GM21737 (cell line): ENCODE measurements at regions not wholly inside any gene's neighbourhood (a gene's known extent, or its start where the extent isn't known, plus 50 kb on each side); places are given as distances from the start of the nearest gene placed in this dataset.

Experiments used
- ATAC-seq: cut with Tn5 transposase; IDR thresholded peaks from one replicate; pipeline ENCODE4 v1.9.1; 2021; ENCODE audit warnings: mild to moderate bottlenecking, moderate library complexity; ENCODE audit not compliant: unreplicated experiment

GRCh38 chr5:159420940-159421339 is 90.7 kb upstream of the IL12B start:
- no peak for ATAC-seq

GRCh38 chr5:159422361-159422760 is 92.1 kb upstream of the IL12B start:
- ATAC-seq: no peak

GRCh38 chr5:159422910-159423309 is 92.6 kb upstream of the IL12B start:
- ATAC-seq: no peak

- no peak for ATAC-seq
Measured at GRCh38 chr5:159424123-159424522, 93.8 kb upstream of the IL12B start.

DNA sequence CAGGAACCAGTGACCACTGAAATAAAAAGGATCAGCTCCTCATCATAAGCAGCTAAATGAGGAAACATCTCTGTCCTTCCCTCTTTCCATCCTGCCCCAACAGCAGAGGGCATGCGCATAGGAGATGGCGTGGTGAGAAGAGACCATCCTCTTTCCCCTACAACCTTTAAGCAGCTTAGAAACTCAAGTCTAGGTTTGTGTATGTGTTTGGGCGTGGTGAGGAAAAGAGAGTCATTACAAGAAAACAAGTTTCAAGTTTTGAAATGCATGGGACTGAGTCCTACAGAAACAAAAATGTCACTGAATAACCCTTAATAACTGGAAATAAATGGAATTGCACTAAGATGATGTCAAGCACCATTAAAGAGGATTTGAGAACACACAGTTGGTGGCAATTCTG is 96.4 kb upstream of the IL12B start:
- no peak for ATAC-seq

- ATAC-seq: peak; percentile 76
Measured at GRCh38 chr5:159427180-159428012, 97.1 kb upstream of the IL12B start.

GRCh38 chr5:159430361-159431012 is 100.2 kb upstream of the IL12B start:
- no peak for ATAC-seq

DNA sequence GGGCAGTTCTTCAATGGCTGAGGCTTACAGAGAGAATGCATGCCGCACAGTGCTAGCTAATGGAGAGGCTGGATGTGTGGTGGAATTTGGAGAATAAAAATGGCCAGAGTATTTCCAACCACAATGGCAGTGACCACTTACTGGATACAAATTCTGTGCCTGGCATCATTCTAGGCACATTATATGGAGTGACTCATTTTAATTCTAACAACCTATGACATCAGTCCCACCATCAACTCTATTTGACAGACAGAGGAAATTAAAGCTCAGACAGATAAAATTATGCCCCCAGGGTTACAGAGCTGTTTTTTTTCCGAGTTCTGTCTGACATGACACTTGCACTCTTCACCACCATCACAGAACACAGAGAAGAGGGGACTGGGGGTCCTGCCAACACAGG is 105.6 kb upstream of the IL12B start:
- ATAC-seq: no peak

DNA sequence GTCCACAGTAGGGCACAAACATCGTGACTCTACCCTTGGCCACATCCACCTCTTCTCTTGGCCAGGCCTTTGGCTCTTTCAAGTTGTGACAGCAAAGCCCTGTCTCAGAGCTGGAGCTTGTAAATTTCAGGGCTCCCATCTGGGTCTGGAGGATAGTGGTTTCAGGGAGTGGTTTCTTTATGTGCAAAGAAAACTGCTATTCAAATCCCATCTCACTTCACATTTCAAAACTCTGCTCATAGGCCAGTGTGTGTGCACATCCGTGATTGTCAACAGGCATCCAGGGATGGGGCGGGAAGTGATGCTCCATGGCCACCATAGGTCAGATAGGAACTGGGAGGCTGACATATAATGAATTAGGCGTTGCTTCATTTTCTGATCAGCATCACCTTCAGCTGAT is 107.8 kb upstream of the IL12B start:
- ATAC-seq: no peak

DNA sequence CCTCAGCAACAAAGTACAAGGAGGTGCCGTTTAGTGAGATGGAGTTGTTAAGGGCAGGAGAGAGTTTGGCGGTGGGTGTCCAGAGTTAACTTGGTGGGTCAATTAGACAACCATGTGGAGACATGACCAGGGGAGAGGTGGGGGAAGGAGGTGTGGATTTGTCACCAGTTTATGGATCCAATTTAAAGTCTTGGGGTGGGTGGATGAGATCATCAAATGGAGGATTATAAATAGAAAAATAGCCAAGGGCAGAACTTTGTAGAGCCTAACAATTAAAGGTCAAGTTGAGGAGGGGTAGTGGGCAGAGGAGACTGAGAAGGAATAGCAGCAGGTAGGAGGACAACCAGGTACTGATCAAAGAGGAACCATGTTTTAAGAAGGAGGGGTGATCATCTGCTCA is 108.7 kb upstream of the IL12B start:
- no peak for ATAC-seq

GRCh38 chr5:159440235-159440634 is 109.9 kb upstream of the IL12B start:
- ATAC-seq: no peak

DNA sequence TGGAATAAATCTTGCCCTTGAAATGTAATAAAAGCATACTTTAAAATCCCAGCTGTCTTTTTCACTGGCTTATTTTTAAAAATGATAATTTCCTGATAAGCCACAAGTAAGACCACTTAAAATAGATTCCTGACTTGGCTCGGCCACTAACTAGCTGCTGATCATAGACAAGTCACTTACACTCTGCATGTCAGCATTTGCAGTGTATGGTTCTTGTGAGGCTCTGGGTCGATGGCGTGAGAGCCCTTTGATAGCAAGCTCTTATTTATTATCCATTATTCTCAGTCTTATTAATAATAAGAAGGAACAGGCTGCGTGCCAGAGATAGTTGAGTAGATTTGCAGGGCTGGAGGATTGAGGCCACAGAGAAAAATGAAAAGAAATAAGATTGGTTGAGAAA is 110.7 kb upstream of the IL12B start:
- no peak for ATAC-seq

GRCh38 chr5:159441441-159441840 is 111.2 kb upstream of the IL12B start:
- ATAC-seq: no peak

DNA sequence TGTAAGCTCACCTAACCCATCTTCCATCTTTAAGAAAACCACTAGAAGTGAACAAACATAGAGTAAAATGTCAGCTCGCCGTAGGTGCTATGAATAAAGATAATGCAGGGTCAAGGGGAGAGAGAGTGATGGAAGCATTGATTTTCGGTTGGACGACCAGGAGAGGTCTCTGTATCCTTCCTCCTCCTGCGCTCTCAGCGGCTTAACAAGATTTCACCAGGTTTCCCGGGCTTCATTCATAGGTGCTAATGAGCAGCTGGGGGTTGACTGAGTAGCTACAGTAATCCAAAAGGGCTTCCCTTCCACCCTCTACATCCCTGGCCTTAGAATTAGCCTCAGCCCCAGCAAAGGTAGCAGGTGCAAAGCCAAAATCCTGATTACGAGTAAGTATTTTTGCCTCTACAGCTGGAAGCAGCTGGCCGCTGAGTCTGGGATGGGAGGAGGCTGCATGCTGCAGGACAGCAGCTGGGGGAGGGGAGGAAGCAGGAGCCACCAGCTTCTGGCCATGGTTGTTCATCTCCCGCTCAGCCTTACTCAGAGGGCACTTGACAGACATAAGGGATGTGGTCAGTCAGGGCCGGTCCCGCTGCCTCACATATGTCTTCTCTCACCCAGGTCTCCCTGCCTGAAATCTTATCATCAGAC is 112.0 kb upstream of the IL12B start:
- no peak for ATAC-seq

DNA sequence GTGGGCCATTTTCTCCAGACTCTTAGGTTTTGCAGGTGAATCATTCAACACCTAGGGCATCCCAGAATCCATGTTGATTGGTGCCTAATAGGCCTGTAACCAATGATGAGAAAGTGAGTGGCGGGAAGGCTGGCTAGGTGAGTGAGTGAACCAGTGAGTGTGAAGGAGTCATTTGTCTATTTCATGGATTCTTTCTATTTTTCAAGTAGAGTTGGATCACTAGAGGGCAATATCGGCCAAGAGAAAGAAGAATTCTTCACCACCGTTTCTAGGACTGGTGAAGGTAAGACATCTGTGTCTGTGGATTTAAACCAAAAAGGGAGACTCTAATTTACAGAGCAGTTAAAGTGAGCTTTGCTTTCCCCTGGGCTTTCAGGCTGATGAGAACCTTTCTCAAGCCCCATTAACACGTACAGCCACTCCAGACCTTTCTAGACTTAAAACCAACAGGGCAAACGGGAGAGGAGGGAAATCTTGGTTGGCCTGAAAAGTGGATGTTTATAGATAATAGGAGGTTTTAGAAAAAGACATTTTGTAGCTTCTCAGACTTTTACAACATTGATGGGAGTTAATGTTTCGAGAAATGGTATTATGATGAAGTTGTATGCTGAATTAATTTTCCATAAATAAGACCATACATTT is 114.3 kb upstream of the IL12B start:
- ATAC-seq: no peak

GRCh38 chr5:159447116-159447515 is 116.8 kb upstream of the IL12B start:
- ATAC-seq: no peak

- ATAC-seq: no peak
Measured at GRCh38 chr5:159448841-159449407, 118.6 kb upstream of the IL12B start.

DNA sequence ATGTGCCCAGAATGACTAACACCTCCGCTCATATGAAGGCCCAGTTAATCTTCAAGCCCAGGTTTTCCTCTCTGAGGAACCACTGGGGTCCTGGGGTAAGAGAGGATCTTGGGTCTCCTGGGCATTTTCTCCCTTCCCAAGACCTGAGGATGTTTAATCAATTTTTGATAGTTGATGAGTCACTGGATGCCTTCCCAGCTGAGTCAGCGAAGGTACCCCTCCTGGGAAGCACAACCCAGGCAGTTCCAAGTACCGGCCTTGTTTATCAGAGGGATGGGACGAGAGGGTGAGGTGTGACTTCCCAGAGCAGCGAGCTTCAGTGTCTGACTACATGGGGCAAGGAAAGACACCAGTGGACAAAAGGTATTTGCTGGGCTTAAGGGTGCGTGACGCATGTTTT is 119.6 kb upstream of the IL12B start:
- no peak for ATAC-seq

DNA sequence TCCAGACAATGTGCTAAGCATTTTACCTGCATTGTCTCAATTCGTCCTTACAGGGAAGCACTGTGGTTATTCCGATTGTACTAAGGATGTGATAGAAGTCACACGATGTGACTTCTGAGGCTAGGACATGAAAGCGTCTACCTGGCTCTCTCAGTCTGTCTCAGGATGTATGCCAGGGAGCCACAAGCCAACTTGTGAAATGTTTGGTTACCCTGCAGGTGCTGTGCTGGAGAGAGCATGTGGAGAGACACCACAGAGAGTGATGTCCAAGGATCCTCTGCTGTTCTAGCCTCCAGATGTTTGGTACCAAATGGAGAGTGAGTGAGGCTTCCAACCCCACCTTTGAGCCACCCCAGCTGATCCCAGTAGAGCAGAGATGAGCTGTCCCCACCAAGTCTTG is 120.1 kb upstream of the IL12B start:
- ATAC-seq: no peak

DNA sequence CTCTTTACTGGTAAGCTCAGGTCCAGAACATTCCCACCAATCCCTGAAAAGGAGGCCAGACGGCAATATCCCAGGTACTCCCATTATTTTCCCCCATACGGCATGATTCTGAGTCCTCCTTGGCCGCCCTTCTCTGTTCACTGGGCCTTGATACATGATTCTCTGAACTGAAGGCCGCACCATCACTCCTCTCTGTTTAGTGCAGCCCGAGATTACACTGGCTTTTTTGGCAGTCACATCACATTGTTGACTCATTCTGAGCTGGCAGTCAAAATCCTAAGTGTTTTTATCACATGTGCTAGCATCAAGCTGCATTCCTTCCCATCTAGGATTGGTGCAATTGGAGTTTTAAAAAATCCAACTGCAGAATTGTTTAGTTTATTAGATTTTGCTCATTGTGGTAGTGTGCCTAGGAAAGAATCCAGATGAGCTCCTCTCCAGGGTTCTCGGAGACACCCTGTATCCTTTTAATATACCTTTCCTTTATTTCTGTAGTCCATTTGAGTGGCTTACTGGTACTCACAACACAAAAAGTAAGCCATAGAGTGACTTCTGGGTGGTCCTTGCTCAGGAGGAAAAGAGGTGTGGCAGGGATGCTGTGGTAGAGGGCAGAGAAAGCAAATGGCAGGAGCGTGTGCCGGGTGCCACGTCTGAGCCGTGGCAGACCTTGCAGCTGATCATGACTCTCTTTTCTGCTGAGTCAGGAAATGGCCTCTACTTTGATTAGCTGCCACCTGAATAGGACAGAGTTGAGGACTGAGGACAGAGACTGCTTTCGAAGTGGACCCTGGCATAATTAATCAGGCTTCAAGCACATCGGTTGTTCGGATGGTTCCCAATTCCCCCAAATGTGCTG is 121.1 kb upstream of the IL12B start:
- ATAC-seq: no peak
